Liver (tissue), 8 donors: ENCODE measurements at regions not wholly inside any gene's neighbourhood (a gene's known extent, or its start where the extent isn't known, plus 50 kb on each side); places are given as distances from the start of the nearest gene placed in this dataset.

ENCODE experiments used
- DNase-seq: peaks from one replicate; pipeline ENCODE4 v3.0.0-alpha.2; 2017; ENCODE audit warnings: low spot score
- H3K27ac ChIP-seq, 2 donors: one replicate each; pipeline ENCODE4 v1.7.0; 2013; ENCODE audit warnings: inconsistent platforms in 2 of 2, low read length in 2 of 2, control low read depth in 1 of 2, low read depth in 1 of 2, mild to moderate bottlenecking in 1 of 2
- H3K27me3 ChIP-seq, 4 donors: one replicate each; pipeline versions ENCODE4 v1.6.1 to v1.7.0; 2013; ENCODE audit warnings: low read length in 3 of 4, inconsistent platforms in 1 of 4, mild to moderate bottlenecking in 1 of 4, moderate library complexity in 1 of 4; ENCODE audit not compliant: control insufficient read depth in 4 of 4, insufficient read depth in 4 of 4
- H3K36me3 ChIP-seq, 4 donors: one replicate each; pipeline versions ENCODE4 v1.6.1 to v1.7.0; 2013; ENCODE audit warnings: low read length in 3 of 4, mild to moderate bottlenecking in 3 of 4, low read depth in 1 of 4, moderate library complexity in 1 of 4; ENCODE audit not compliant: control insufficient read depth in 4 of 4, insufficient read depth in 3 of 4
- H3K4me1 ChIP-seq, 4 donors: one replicate each; pipeline versions ENCODE4 v1.6.1 to v1.7.0; 2013; ENCODE audit warnings: low read length in 3 of 4, mild to moderate bottlenecking in 3 of 4, moderate library complexity in 1 of 4; ENCODE audit not compliant: control insufficient read depth in 4 of 4, insufficient read depth in 4 of 4
- H3K4me3 ChIP-seq, 3 donors: one replicate each; pipeline versions ENCODE4 v1.6.1 to v1.7.0; 2013; ENCODE audit warnings: low read length in 3 of 3, control low read depth in 1 of 3, low read depth in 1 of 3, mild to moderate bottlenecking in 1 of 3
- H3K9ac ChIP-seq, 2 donors: one replicate each; pipeline ENCODE4 v1.7.0; 2013; ENCODE audit warnings: low read length in 2 of 2, mild to moderate bottlenecking in 2 of 2, moderate library complexity in 2 of 2, control low read depth in 1 of 2, low read depth in 1 of 2
- H3K9me3 ChIP-seq, 4 donors: one replicate each; pipeline versions ENCODE4 v1.6.1 to v1.7.0; 2013; ENCODE audit warnings: low read length in 3 of 4; ENCODE audit not compliant: control insufficient read depth in 4 of 4
- EGR1 ChIP-seq, 2 donors: IDR thresholded peaks; 2 replicates each; pipeline ENCODE4 v1.6.1; 2016 to 2018; ENCODE audit warnings: antibody characterized with exemption in 2 of 2, low read depth in 2 of 2
- FOXA1 ChIP-seq: IDR thresholded peaks from 2 replicates; pipeline ENCODE4 v1.6.1; 2016; ENCODE audit warnings: antibody characterized with exemption
- GABPA ChIP-seq, 2 donors: IDR thresholded peaks in 1 of 2; conservative IDR thresholded peaks in 1 of 2; 2 replicates each; pipeline ENCODE4 v1.6.1; 2016; ENCODE audit warnings: antibody characterized with exemption in 2 of 2, mild to moderate bottlenecking in 1 of 2, moderate library complexity in 1 of 2
- HNF4G ChIP-seq: IDR thresholded peaks from 2 replicates; pipeline ENCODE4 v1.6.1; 2016; ENCODE audit warnings: antibody characterized with exemption
- JUND ChIP-seq, 2 donors: IDR thresholded peaks; 2 replicates each; pipeline ENCODE4 v1.6.1; 2016; ENCODE audit warnings: antibody characterized with exemption in 2 of 2
- NR2F2 ChIP-seq: IDR thresholded peaks from 2 replicates; pipeline ENCODE4 v1.6.1; 2016; ENCODE audit warnings: antibody characterized with exemption
- RXRA ChIP-seq, 2 donors: IDR thresholded peaks; 2 replicates each; pipeline ENCODE4 v1.6.1; 2017 to 2018; ENCODE audit warnings: antibody characterized with exemption in 2 of 2, mild to moderate bottlenecking in 1 of 2
- SP1 ChIP-seq: IDR thresholded peaks from 2 replicates; pipeline ENCODE4 v1.6.1; 2018; ENCODE audit warnings: antibody characterized with exemption, mild to moderate bottlenecking
- TAF1 ChIP-seq: conservative IDR thresholded peaks from 2 replicates; pipeline ENCODE4 v1.6.1; 2016; ENCODE audit warnings: antibody characterized with exemption, mild to moderate bottlenecking
- YY1 ChIP-seq: IDR thresholded peaks from 2 replicates; pipeline ENCODE4 v1.6.1; 2016; ENCODE audit warnings: antibody characterized with exemption, mild to moderate bottlenecking
- WGBS: extraction: QIAGEN DNeasy Blood & Tissue Kit; methylation state at CpG from one replicate; pipeline ENCODE4 v1.1.7; 2013; 5-methylcytosine and 5-hydroxymethylcytosine counted together
- TF ChIP-seq, protein P1 (sequence below): fragments of 150-350 bp; IDR thresholded peaks from 2 replicates; pipeline ENCODE4 v1.5.1; 2017; ENCODE audit warnings: improper control_type of control experiment, low read depth, low read length; ENCODE audit not compliant: missing input control
- TF ChIP-seq, protein P2 (sequence below): IDR thresholded peaks from 2 replicates; pipeline ENCODE4 v1.6.1; 2016; ENCODE audit warnings: antibody characterized with exemption
- TF ChIP-seq, protein P3 (sequence below): IDR thresholded peaks from 2 replicates; pipeline ENCODE4 v1.6.1; 2016; ENCODE audit warnings: antibody characterized with exemption
- TF ChIP-seq, protein P4 (sequence below): IDR thresholded peaks from 2 replicates; pipeline ENCODE4 v1.6.1; 2016; ENCODE audit warnings: antibody characterized with exemption, mild to moderate bottlenecking
- donor health status: healthy.
- donor health status: healthy.
- donor health status: healthy.
- donor health status: healthy.
- donor health status: healthy.

DNA sequence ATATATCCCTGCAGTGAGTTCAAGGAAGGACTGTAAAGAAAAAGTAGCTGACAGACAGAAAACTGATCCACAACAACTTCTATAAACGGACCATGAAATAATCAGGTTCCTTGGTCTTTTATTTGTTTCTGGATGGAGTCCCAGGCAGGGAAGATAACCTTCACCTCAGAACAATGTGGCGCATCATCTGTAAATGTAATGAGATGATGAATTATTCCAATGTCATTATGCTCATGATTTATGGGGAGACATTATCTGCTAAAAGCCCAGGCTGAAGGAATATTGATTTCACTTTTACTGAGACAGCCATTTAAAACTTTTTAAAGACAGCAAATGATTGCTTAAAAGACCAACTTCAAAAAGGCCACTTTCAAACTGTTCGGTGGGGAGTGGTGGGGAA is 354.9 kb upstream of the ADAMTS9 start (continued):
- TF ChIP-seq, protein P1, sequence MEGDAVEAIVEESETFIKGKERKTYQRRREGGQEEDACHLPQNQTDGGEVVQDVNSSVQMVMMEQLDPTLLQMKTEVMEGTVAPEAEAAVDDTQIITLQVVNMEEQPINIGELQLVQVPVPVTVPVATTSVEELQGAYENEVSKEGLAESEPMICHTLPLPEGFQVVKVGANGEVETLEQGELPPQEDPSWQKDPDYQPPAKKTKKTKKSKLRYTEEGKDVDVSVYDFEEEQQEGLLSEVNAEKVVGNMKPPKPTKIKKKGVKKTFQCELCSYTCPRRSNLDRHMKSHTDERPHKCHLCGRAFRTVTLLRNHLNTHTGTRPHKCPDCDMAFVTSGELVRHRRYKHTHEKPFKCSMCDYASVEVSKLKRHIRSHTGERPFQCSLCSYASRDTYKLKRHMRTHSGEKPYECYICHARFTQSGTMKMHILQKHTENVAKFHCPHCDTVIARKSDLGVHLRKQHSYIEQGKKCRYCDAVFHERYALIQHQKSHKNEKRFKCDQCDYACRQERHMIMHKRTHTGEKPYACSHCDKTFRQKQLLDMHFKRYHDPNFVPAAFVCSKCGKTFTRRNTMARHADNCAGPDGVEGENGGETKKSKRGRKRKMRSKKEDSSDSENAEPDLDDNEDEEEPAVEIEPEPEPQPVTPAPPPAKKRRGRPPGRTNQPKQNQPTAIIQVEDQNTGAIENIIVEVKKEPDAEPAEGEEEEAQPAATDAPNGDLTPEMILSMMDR, result no peak
- TF ChIP-seq SP1 (no peak), RXRA (IDR thresholded peaks at IDR 0.05) (no peak)
- TF ChIP-seq, protein P2, sequence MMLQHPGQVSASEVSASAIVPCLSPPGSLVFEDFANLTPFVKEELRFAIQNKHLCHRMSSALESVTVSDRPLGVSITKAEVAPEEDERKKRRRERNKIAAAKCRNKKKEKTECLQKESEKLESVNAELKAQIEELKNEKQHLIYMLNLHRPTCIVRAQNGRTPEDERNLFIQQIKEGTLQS, result no peak

DNA sequence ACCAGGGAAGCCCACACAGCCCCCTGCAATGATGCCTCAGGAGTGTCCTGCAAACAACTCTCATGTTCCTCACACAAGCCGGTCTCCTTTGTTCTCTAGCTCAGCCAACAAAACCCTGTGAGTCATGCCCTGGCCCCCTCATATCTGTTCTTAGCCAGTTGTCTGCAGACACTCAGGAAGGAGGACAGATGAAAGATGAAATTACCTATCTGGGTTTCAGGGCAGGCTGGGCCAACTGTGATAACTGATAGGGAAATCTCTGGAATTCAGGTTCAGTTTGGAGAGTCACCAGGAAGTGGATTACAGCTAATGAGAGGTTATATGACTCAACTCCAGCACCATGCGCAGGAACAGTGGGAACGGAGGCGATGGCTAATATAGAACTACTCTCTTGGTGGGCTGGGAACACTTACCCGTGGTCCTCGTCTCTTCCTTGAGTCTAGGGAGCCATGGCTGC is 352.0 kb upstream of the ADAMTS9 start:
- no peaks in the 10 kb centered on the region for H3K4me1 ChIP-seq
- H3K9ac ChIP-seq, result no peak overlapping the region
- WGBS, result 94% methylated on average over 6 of the region's 6 CpGs
- H3K27me3 ChIP-seq, result no peaks in the 10 kb centered on the region
- H3K9me3 ChIP-seq, result no peaks in the 10 kb centered on the region
- DNase-seq, result no peak
- no peak overlapping the region for H3K27ac ChIP-seq
- TF ChIP-seq, protein P2, result no peak
- no peak for TF ChIP-seq YY1
- H3K36me3 ChIP-seq, result no peaks in the 10 kb centered on the region
- no peak overlapping the region for H3K4me3 ChIP-seq

DNA sequence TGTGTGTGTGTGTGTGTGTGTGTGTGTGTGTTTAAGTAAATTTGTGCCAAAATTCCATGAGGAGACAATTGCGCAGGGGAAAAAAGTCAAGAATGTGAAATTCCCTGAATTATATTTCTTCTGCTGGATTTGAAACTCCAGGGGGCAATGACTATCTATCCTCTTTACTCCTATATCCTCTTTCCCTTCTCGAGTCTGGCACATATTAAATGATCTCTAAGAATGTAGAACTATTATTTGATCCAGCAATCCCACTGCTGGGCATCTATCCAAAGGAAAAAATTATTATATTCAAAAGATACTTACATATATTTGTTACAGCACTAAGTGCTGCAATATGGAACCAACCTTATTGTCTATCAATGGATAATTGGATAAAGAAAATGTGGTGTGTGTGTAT is 350.1 kb upstream of the ADAMTS9 start:
- WGBS, result 82% methylated on average over 2 of the region's 2 CpGs
- TF ChIP-seq YY1, result no peak
- TF ChIP-seq FOXA1, result no peak
- TF ChIP-seq SP1, result no peak
- TF ChIP-seq, protein P3, sequence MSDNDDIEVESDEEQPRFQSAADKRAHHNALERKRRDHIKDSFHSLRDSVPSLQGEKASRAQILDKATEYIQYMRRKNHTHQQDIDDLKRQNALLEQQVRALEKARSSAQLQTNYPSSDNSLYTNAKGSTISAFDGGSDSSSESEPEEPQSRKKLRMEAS, result no peak
- no peak for TF ChIP-seq EGR1 (IDR thresholded peaks at IDR 0.05; ENCODE audit: low read depth in 2 of 2)
- TF ChIP-seq, protein P4, sequence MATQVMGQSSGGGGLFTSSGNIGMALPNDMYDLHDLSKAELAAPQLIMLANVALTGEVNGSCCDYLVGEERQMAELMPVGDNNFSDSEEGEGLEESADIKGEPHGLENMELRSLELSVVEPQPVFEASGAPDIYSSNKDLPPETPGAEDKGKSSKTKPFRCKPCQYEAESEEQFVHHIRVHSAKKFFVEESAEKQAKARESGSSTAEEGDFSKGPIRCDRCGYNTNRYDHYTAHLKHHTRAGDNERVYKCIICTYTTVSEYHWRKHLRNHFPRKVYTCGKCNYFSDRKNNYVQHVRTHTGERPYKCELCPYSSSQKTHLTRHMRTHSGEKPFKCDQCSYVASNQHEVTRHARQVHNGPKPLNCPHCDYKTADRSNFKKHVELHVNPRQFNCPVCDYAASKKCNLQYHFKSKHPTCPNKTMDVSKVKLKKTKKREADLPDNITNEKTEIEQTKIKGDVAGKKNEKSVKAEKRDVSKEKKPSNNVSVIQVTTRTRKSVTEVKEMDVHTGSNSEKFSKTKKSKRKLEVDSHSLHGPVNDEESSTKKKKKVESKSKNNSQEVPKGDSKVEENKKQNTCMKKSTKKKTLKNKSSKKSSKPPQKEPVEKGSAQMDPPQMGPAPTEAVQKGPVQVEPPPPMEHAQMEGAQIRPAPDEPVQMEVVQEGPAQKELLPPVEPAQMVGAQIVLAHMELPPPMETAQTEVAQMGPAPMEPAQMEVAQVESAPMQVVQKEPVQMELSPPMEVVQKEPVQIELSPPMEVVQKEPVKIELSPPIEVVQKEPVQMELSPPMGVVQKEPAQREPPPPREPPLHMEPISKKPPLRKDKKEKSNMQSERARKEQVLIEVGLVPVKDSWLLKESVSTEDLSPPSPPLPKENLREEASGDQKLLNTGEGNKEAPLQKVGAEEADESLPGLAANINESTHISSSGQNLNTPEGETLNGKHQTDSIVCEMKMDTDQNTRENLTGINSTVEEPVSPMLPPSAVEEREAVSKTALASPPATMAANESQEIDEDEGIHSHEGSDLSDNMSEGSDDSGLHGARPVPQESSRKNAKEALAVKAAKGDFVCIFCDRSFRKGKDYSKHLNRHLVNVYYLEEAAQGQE, result no peak
- TF ChIP-seq, protein P1, result no peak
- TF ChIP-seq TAF1, result no peak
- no peak for TF ChIP-seq HNF4G
- TF ChIP-seq GABPA (IDR thresholded peaks at IDR 0.05 in 1 of 2, conservative IDR thresholded peaks at IDR 0.05 in 1 of 2), result no peak
- no peak for TF ChIP-seq JUND (IDR thresholded peaks at IDR 0.05)
- no peak for TF ChIP-seq NR2F2
- H3K27ac ChIP-seq, result no peak overlapping the region

More for the DNA sequence above, 350.1 kb upstream of the ADAMTS9 start:
- Histone ChIP-seq H3K4me1 (no peaks in the 10 kb centered on the region), H3K27me3 (no peaks in the 10 kb centered on the region), H3K9me3 (no peaks in the 10 kb centered on the region), H3K4me3 (no peak overlapping the region), H3K36me3 (no peaks in the 10 kb centered on the region), H3K9ac (no peak overlapping the region)
- DNase-seq, result no peak
